PC-3 (cell line): ENCODE measurements at regions not wholly inside any gene's neighbourhood (a gene's known extent, or its start where the extent isn't known, plus 50 kb on each side); places are given as distances from the start of the nearest gene placed in this dataset.

ENCODE experiments used
- CTCF ChIP-seq: fragments of 300-600 bp; sonication (generic); conservative IDR thresholded peaks from 2 replicates; pipeline ENCODE4 v1.5.1; 2017; ENCODE audit warnings: antibody characterized with exemption, low read depth, mild to moderate bottlenecking, low read length
- EZH2 ChIP-seq: fragments of 300-600 bp; sonication (generic); IDR thresholded peaks from one replicate; pipeline ENCODE4 v1.6.1; 2017; ENCODE audit warnings: antibody characterized with exemption, mild to moderate bottlenecking, low read length; ENCODE audit not compliant: unreplicated experiment

GRCh38 chr5:143692342-143692741, 119.6 kb upstream of the HMHB1 start:
- TF ChIP-seq CTCF (no peak), EZH2 (no peak)
